GM21367 (cell line): ENCODE measurements at regions not wholly inside any gene's neighbourhood (a gene's known extent, or its start where the extent isn't known, plus 50 kb on each side); places are given as distances from the start of the nearest gene placed in this dataset.

Experiments used
- ATAC-seq: cut with Tn5 transposase; IDR thresholded peaks from one replicate; pipeline ENCODE4 v1.9.1; 2021; ENCODE audit not compliant: unreplicated experiment

DNA sequence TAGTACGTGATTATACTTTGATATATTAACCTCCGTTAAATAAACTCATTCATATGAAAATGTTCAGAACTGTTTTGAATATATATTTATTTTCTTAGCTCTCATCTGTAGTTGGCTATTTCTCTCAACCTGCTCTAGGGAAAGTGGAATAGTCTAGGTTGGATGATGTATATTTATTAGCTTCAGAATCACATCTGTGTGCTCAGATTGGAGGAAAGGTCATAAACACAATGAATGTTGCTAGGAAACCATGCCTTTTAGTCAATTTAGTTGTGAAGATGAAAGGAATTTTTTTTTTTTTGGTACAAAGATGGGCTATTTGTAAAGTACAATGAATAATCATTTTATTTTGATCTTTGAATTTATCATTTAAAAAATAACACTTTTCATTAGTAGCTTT is 439.1 kb downstream of the FOXG1 start:
- no peak for ATAC-seq

GRCh38 chr14:29215853-29216252 is 449.3 kb downstream of the FOXG1 start:
- ATAC-seq: no peak

DNA sequence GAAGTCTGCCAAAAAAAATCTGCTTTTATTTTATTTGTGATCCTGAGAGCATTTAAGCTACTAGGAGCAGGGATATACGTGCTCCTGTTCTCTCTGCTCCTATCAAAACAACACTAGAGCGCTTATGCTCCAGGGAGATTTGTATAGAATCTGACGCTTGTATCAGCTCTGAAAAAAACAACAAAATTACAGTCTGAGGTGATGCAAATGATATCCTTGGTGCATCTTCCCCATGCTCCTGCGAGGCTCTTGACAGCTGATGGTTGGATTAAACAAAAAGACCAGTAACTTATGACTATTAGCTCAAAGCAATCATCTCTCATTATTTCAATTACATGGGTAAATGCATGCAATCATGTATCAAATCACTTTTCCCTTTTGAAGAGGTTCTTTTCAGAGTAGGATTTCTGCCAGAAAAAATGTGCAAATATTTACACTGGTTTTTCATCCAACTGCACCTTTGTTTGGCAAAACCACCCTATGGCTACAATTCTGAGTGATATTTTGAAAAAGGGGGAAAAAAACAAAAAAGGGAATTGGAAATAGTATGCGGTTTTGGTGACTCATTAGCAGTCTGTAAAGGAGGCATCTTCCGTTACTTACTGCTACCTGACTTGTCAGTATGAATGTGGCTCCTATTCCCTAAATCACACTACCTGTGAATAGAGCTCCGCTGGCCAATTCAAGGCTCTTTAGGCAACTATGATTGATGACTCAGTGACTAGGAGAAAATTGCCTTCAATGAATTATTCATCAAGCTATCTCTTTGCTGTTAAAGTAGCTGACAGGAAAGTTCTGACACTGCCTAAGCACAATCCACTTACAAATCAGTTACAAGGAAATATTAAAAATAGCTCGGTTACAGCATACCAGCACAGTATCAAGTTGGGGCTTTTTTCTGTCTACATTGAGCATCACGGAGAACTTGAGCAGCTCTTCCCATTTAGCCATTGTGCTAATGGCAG is 450.0 kb downstream of the FOXG1 start:
- ATAC-seq: no peak

DNA sequence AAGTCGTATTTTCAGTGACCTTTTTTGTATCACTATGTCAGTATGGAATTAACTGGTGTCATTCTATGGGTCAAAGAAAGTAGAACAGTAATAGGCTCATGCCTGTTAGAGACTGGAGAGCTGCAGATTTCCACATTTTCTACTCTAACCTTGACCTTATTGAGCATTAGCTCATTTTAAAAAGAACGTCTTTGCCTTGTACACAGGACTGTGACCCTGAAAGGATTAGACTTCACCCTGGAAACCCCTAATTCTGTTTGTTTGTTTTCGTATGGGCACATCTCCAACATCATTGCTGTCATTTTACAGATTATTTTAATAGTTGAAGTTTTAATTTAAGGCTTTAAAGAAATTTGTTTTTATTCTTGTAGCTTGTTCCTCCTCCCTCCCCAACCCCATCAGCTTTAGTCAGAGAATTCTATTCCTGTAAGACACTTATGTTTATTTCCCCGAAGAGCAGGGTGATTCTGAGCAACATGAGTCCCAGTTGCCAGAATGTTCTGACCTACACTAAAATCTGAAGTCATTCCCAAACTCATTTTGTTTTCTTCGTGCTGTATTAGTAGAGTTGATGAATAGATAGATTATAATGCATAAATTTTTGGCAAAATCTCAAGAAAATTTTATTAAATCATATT is 451.3 kb downstream of the FOXG1 start:
- ATAC-seq: no peak

- no peak for ATAC-seq
Measured at GRCh38 chr14:29220072-29220471, 453.5 kb downstream of the FOXG1 start.

GRCh38 chr14:29220566-29220965 is 454.0 kb downstream of the FOXG1 start:
- no peak for ATAC-seq

GRCh38 chr14:29222006-29222405 is 455.4 kb downstream of the FOXG1 start:
- ATAC-seq: no peak

GRCh38 chr14:29222671-29223268 is 456.2 kb downstream of the FOXG1 start:
- no peak for ATAC-seq

GRCh38 chr14:29223947-29224346 is 457.4 kb downstream of the FOXG1 start:
- ATAC-seq: no peak

GRCh38 chr14:29227631-29228030 is 461.0 kb downstream of the FOXG1 start:
- no peak for ATAC-seq

DNA sequence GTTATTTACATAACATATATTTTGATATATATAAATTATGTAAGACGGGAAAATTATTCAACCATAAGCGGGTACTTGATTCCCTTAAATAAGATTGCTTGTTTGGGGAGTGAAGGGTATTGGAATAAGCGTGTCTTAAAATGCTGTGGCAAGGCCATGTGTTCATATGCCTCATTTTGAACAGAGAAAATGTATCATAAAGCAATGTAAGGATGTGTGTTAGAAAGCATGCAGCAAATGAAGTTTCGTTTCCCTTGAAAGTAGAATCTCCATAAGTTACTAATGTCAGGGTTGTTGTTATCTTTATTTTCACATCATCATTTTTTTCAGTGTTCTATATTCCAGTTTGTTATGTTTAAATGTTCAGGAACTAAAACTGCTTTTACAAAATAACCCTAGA is 465.6 kb downstream of the FOXG1 start:
- ATAC-seq: no peak

- no peak for ATAC-seq
Measured at GRCh38 chr14:29232711-29233110, 466.1 kb downstream of the FOXG1 start.

GRCh38 chr14:29233188-29233587 is 466.6 kb downstream of the FOXG1 start:
- ATAC-seq: no peak

GRCh38 chr14:29235991-29236390 is 469.4 kb downstream of the FOXG1 start:
- ATAC-seq: no peak

GRCh38 chr14:29236401-29236800 is 469.8 kb downstream of the FOXG1 start:
- ATAC-seq: no peak

GRCh38 chr14:29236848-29237247 is 470.3 kb downstream of the FOXG1 start:
- no peak for ATAC-seq

GRCh38 chr14:29240066-29240465 is 473.5 kb downstream of the FOXG1 start:
- ATAC-seq: no peak

DNA sequence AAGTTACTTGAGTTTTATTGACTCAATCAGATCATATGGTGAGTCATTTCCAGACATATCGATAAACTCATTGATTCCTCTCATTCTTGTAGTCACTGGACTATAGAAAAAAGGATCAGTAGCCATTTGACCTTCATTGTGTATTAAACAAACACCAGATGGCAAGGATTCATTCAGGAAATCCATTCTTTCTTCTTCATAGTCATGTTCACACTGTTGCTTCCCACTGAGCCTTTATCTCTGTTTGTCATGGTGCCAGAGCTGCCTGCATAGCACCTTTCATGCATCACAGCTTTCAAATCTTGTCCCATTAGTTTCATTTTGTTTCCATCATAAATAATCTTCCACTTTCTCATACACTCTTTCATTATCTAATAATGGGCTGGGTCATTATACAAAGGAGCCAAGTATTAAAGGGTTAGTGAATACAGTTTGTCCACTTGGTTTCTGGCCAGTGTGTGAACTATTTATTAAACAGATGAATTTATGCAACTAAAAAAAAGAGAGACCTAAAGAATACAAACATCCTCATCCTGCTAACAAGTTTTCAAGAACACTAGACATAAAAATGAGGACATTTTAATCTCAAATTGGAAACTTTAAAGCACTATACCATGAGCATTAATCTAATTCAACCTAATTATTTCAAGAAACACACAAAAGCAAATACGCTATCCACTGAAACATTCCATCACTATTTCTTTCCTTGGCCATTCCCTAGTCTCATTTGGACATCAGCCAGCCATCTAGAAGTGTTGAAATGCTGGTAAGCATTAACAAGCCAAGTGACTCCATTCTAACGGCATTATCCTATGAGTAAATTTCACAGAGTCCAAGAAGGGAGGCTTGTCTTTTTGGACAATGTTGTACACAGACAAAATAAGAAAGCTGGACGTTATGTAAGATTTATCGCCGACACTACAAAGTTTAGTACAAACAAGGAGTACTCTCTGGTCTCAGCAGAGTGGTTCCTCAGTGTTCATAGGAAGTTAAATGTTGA is 476.5 kb downstream of the FOXG1 start:
- ATAC-seq: no peak

GRCh38 chr14:29255692-29256091 is 489.1 kb downstream of the FOXG1 start:
- no peak for ATAC-seq

DNA sequence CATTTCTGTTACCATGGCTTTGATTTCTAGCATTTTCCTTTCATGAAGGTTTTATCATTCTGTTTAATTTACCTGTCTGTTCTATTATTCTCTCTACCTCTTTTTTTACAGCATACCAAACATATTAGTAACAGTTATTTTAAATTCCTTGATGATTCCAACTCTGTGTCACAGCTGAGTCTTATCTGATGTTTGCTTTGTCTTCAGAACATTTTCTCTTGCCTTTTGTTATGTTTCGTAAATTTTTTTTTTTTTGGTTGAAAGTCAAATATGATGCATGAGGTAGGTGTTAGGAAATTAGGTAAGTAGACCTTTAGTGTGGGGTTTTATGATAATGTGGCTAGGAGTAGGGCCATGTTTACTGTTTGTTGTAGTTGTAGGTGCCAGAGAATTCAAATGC is 496.4 kb downstream of the FOXG1 start:
- ATAC-seq: no peak

DNA sequence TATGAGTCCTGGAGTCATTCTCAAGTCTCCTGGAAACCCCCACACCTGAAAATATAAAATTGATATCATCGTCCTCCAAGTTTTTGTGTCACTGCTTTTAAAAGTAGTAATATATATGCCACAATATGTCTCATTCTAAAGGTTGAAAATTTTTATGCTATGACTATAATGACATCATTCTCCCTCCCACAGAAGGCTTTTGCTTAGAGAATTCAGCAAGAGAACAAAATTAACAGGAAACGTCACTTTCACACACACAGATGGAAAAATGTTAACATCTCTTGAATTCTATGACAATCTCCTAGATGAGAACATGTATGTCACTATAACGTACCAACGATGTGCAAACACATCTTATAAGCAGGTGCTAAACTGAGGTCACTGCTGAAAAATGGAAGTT is 498.3 kb downstream of the FOXG1 start:
- no peak for ATAC-seq
